ENCODE measurements at regions not wholly inside any gene's neighbourhood (a gene's known extent, or its start where the extent isn't known, plus 50 kb on each side); places are given as distances from the start of the nearest gene placed in this dataset.

DNA sequence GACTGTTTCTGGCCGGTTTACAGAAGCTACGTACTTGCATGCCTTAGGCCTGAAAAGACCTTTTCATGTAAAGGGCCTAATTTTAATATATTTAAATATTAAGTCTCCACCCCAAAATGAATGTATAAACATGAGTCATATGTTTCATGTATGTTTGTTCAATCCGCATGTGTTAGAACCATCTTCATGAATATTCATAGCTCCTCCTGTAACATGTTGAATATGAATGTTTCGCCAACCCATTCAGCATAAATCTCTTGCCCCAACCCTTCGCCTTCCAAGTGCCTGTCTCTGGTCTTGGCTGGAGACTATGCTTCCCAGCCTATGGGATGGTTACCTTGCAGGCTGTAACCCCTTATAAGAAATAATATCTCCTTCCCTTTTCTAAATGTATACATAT is 212.5 kb downstream of the SCG2 start:
- Histone ChIP-seq H3K9ac (ENCODE audit: insufficient read depth in 1 of 2, low read length in 2 of 2) (no peak overlapping the region), H3K27me3 (ENCODE audit: control insufficient read depth in 3 of 3, insufficient read depth in 3 of 3, low read length in 2 of 3) (no peaks in the 10 kb centered on the region), H3K9me3 (ENCODE audit: control insufficient read depth in 4 of 4, insufficient read depth in 3 of 4, low read length in 3 of 4) (peaks cover 0 to 6% (median 0%) of the 10 kb centered on the region in 4 donors), H3K27ac (ENCODE audit: low read depth in 1 of 2, low read length in 1 of 2) (no peak overlapping the region), H3K4me1 (ENCODE audit: control insufficient read depth in 5 of 5, insufficient read depth in 5 of 5, low read length in 5 of 5) (no peaks in the 10 kb centered on the region), H3K36me3 (ENCODE audit: control insufficient read depth in 4 of 4, insufficient read depth in 4 of 4, low read length in 4 of 4) (no peaks in the 10 kb centered on the region), H3K4me3 (no peak overlapping the region)
- no peak for ATAC-seq (ENCODE audit: insufficient read depth, low FRiP score)
- no peak for DNase-seq
- TF ChIP-seq, protein P1, sequence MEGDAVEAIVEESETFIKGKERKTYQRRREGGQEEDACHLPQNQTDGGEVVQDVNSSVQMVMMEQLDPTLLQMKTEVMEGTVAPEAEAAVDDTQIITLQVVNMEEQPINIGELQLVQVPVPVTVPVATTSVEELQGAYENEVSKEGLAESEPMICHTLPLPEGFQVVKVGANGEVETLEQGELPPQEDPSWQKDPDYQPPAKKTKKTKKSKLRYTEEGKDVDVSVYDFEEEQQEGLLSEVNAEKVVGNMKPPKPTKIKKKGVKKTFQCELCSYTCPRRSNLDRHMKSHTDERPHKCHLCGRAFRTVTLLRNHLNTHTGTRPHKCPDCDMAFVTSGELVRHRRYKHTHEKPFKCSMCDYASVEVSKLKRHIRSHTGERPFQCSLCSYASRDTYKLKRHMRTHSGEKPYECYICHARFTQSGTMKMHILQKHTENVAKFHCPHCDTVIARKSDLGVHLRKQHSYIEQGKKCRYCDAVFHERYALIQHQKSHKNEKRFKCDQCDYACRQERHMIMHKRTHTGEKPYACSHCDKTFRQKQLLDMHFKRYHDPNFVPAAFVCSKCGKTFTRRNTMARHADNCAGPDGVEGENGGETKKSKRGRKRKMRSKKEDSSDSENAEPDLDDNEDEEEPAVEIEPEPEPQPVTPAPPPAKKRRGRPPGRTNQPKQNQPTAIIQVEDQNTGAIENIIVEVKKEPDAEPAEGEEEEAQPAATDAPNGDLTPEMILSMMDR (IDR thresholded peaks at IDR 0.05; ENCODE audit: control extremely low read depth, extremely low read depth) = no peak
- WGBS, 2 donors = 90 to 91% methylated on average over 5 of the region's 5 CpGs

DNA sequence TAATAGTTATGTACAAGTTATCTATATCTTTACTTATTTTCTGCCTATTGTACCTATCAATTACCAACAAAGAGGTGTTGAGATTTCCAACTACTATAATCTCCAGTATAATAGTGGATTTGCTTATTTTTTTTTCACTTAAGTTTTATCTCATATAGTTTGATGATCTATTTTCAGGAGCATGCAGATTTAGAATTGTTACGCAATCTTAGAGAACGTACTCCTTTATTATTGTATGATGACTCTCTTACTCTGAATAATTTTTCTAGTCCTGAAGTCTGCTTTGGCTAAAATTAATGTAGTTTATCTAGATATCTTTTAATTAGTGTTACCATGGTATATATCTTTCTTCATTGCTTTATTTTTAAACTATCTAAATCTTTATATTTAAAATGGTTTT is 205.2 kb downstream of the SCG2 start:
- no peak overlapping the region for H3K4me3 ChIP-seq
- DNase-seq (no peak), ATAC-seq (ENCODE audit: insufficient read depth, low FRiP score) (no peak)
- H3K9ac ChIP-seq (ENCODE audit: insufficient read depth in 1 of 2, low read length in 2 of 2) = no peak overlapping the region
- H3K27ac ChIP-seq (ENCODE audit: low read depth in 1 of 2, low read length in 1 of 2) = no peak overlapping the region
- TF ChIP-seq, protein P1 (IDR thresholded peaks at IDR 0.05; ENCODE audit: control extremely low read depth, extremely low read depth) = no peak
- H3K4me1 ChIP-seq (ENCODE audit: control insufficient read depth in 5 of 5, insufficient read depth in 5 of 5, low read length in 5 of 5) = no peaks in the 10 kb centered on the region
- H3K9me3 ChIP-seq (ENCODE audit: control insufficient read depth in 4 of 4, insufficient read depth in 3 of 4, low read length in 3 of 4) = peaks cover 0 to 6% (median 0%) of the 10 kb centered on the region in 4 donors
- H3K27me3 ChIP-seq (ENCODE audit: control insufficient read depth in 3 of 3, insufficient read depth in 3 of 3, low read length in 2 of 3) = no peaks in the 10 kb centered on the region
- H3K36me3 ChIP-seq (ENCODE audit: control insufficient read depth in 4 of 4, insufficient read depth in 4 of 4, low read length in 4 of 4) = no peaks in the 10 kb centered on the region
- 84 to 92% methylated on average over 2 of the region's 2 CpGs for WGBS, 2 donors

DNA sequence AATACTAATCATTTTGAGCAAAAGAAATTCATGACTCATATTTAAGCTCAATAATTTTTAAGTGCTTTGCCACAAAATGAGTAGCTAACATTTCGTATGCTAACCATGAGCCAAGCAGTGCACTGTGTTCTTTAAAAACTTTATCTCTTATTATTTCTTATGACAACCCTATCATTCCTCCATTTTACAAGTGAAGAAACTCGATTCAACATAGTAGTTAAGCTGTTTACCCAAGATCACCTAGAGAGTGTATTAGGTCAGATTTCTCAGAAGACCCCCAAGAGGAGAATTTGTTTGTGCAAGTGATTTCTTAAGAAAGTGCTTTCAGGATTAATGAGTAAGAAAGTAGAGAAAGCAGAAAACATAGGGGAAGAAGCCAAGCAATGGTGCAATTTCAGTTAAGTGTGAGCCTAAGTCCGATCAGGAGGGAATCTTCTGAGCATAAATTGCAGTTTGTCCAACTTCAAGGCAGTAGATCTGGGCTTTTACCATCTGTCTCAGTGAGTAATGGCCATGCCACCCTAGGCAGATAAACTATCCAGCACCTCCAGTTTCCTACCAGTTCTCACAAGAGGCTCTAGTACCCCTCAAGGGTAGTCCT is 202.7 kb downstream of the SCG2 start:
- Histone ChIP-seq H3K27ac (ENCODE audit: low read depth in 1 of 2, low read length in 1 of 2) (no peak overlapping the region), H3K36me3 (ENCODE audit: control insufficient read depth in 4 of 4, insufficient read depth in 4 of 4, low read length in 4 of 4) (no peaks in the 10 kb centered on the region), H3K27me3 (ENCODE audit: control insufficient read depth in 3 of 3, insufficient read depth in 3 of 3, low read length in 2 of 3) (no peaks in the 10 kb centered on the region), H3K4me3 (no peak overlapping the region), H3K4me1 (ENCODE audit: control insufficient read depth in 5 of 5, insufficient read depth in 5 of 5, low read length in 5 of 5) (no peaks in the 10 kb centered on the region), H3K9me3 (ENCODE audit: control insufficient read depth in 4 of 4, insufficient read depth in 3 of 4, low read length in 3 of 4) (no peaks in the 10 kb centered on the region), H3K9ac (ENCODE audit: insufficient read depth in 1 of 2, low read length in 2 of 2) (no peak overlapping the region)
- 64 to 79% methylated on average over 3 of the region's 3 CpGs for WGBS, 2 donors
- TF ChIP-seq, protein P1 (IDR thresholded peaks at IDR 0.05; ENCODE audit: control extremely low read depth, extremely low read depth) = no peak
- no peak for ATAC-seq (ENCODE audit: insufficient read depth, low FRiP score)
- DNase-seq = no peak

DNA sequence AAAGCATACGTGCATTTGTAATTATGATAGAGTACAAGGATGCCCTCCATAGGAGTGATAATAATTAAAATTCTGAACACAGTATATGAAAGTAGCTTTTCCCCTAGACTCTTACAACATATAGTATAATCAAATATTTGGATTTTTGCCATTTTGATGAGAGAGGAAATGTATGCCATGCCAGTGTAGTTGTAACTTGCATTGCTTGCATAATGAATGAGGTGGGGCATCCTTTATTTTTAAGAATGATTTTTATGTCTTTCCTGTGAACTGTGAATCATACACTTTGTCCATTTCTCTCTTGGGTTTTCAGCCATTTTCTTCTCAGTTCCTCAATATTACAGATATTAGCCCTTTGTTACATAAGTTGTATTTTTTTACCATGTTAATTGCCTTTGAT is 197.5 kb downstream of the SCG2 start:
- TF ChIP-seq, protein P1 (IDR thresholded peaks at IDR 0.05; ENCODE audit: control extremely low read depth, extremely low read depth) = no peak
- no peak overlapping the region for H3K9ac ChIP-seq (ENCODE audit: insufficient read depth in 1 of 2, low read length in 2 of 2)
- 90 to 98% methylated on average over 1 of the region's 1 CpG for WGBS, 2 donors
- DNase-seq = no peak
- H3K4me3 ChIP-seq = no peak overlapping the region
- no peaks in the 10 kb centered on the region for H3K9me3 ChIP-seq (ENCODE audit: control insufficient read depth in 4 of 4, insufficient read depth in 3 of 4, low read length in 3 of 4)
- H3K27ac ChIP-seq (ENCODE audit: low read depth in 1 of 2, low read length in 1 of 2) = no peak overlapping the region
- no peaks in the 10 kb centered on the region for H3K27me3 ChIP-seq (ENCODE audit: control insufficient read depth in 3 of 3, insufficient read depth in 3 of 3, low read length in 2 of 3)
- H3K4me1 ChIP-seq (ENCODE audit: control insufficient read depth in 5 of 5, insufficient read depth in 5 of 5, low read length in 5 of 5) = no peaks in the 10 kb centered on the region
- no peak for ATAC-seq (ENCODE audit: insufficient read depth, low FRiP score)
- no peaks in the 10 kb centered on the region for H3K36me3 ChIP-seq (ENCODE audit: control insufficient read depth in 4 of 4, insufficient read depth in 4 of 4, low read length in 4 of 4)

Measured in lung (tissue), 11 donors.